ENCODE measurements at regions not wholly inside any gene's neighbourhood (a gene's known extent, or its start where the extent isn't known, plus 50 kb on each side); places are given as distances from the start of the nearest gene placed in this dataset.

DNA sequence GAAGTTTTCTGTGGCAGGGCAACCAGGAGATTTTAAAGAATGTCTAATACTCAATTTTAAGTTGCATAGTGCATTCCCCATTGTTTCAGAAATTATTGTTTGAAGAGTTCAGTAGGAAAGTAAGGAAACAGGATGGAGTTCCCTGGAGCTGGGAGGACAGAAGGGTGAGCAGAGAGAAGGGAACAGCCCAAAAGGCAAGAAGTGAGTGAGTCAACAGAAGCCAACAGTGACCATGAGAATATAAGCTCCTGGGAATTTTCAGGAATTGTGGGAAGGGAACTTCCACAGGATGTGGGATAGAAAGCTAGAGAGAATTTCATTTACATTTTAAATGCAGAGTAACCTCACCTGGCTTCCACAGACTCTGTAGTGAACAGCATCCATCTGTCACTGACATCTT lies 268.1 kb upstream of the ATP5MC3 start:
- TF ChIP-seq CTBP1 (IDR thresholded peaks at IDR 0.05; ENCODE audit: borderline replicate concordance) (no peak), TARDBP (IDR thresholded peaks at IDR 0.05) (no peak), ELF4 (IDR thresholded peaks at IDR 0.05) (no peak), LEF1 (IDR thresholded peaks at IDR 0.05; ENCODE audit: borderline replicate concordance) (no peak), SP1 (IDR thresholded peaks at IDR 0.05) (no peak), SUZ12 (IDR thresholded peaks at IDR 0.05) (no peak), BHLHE40 (IDR thresholded peaks at IDR 0.05; ENCODE audit: borderline replicate concordance) (no peak), FOXK2 (IDR thresholded peaks at IDR 0.05) (no peak), ZNF384 (IDR thresholded peaks at IDR 0.05) (no peak), ARNT (IDR thresholded peaks at IDR 0.05) (no peak), HDGF (IDR thresholded peaks at IDR 0.05; ENCODE audit: borderline replicate concordance) (no peak), L3MBTL2 (conservative IDR thresholded peaks at IDR 0.05) (no peak)
- TF ChIP-seq, protein P1, sequence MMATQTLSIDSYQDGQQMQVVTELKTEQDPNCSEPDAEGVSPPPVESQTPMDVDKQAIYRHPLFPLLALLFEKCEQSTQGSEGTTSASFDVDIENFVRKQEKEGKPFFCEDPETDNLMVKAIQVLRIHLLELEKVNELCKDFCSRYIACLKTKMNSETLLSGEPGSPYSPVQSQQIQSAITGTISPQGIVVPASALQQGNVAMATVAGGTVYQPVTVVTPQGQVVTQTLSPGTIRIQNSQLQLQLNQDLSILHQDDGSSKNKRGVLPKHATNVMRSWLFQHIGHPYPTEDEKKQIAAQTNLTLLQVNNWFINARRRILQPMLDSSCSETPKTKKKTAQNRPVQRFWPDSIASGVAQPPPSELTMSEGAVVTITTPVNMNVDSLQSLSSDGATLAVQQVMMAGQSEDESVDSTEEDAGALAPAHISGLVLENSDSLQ (IDR thresholded peaks at IDR 0.05), result no peak
